NB4 (cell line): ENCODE measurements at regions not wholly inside any gene's neighbourhood (a gene's known extent, or its start where the extent isn't known, plus 50 kb on each side); places are given as distances from the start of the nearest gene placed in this dataset.

Experiments used
- MAX ChIP-seq: IDR thresholded peaks from 2 replicates; pipeline ENCODE4 v1.6.1; 2011; ENCODE audit warnings: low read depth, low read length
- MYC ChIP-seq: IDR thresholded peaks from 2 replicates; pipeline ENCODE4 v1.6.1; 2011; ENCODE audit warnings: low read depth, low read length
- POLR2A ChIP-seq: IDR thresholded peaks from 2 replicates; pipeline ENCODE4 v1.6.1; 2011; ENCODE audit warnings: mild to moderate bottlenecking; ENCODE audit not compliant: insufficient read length; ENCODE audit errors: extremely low read depth
- TF ChIP-seq, protein P1 (sequence below): IDR thresholded peaks from one replicate; pipeline ENCODE4 v1.5.1; 2012; ENCODE audit warnings: low read depth, low read length

GRCh38 chr16:88195911-88196465 lies 186.8 kb upstream of the ZNF469 start:
- TF ChIP-seq, protein P1, sequence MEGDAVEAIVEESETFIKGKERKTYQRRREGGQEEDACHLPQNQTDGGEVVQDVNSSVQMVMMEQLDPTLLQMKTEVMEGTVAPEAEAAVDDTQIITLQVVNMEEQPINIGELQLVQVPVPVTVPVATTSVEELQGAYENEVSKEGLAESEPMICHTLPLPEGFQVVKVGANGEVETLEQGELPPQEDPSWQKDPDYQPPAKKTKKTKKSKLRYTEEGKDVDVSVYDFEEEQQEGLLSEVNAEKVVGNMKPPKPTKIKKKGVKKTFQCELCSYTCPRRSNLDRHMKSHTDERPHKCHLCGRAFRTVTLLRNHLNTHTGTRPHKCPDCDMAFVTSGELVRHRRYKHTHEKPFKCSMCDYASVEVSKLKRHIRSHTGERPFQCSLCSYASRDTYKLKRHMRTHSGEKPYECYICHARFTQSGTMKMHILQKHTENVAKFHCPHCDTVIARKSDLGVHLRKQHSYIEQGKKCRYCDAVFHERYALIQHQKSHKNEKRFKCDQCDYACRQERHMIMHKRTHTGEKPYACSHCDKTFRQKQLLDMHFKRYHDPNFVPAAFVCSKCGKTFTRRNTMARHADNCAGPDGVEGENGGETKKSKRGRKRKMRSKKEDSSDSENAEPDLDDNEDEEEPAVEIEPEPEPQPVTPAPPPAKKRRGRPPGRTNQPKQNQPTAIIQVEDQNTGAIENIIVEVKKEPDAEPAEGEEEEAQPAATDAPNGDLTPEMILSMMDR, result no peak
- TF ChIP-seq POLR2A, result no peak
- no peak for TF ChIP-seq MAX
- no peak for TF ChIP-seq MYC
